ENCODE measurements at regions not wholly inside any gene's neighbourhood (a gene's known extent, or its start where the extent isn't known, plus 50 kb on each side); places are given as distances from the start of the nearest gene placed in this dataset.

DNA sequence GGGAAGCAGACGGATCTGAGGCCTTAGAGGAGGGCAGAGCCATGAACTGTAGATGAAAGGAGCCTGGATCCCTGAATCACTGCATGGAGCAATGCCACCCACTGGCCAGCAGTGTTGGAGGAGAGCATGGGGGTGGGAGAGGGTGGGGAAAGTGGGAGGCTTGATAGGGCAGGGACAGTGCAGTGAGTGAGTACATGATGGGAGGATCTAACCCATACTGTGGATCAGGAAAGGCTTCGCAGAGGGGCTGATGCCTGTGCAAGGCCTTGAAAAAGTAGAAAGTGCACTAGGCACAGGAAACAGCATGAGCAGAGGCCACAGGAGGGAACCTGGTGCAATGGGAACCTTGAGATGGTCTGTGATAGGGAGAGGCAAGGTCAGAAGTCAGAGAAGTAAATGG is 391.9 kb downstream of the PTPRU start:
- H3K27ac Mint-ChIP-seq: no peak overlapping the region
- H3K4me3 Mint-ChIP-seq: no peak overlapping the region
- peaks cover 19% of the 10 kb centered on the region for H3K4me1 Mint-ChIP-seq
- H3K9me3 Mint-ChIP-seq: no peaks in the 10 kb centered on the region
- H3K36me3 Mint-ChIP-seq (ENCODE audit: low read depth): no peaks in the 10 kb centered on the region
- peaks cover 9% of the 10 kb centered on the region for H3K27me3 Mint-ChIP-seq (ENCODE audit: low read depth)
- TF ChIP-seq CTCF (IDR thresholded peaks at IDR 0.05; ENCODE audit: unreplicated experiment in 3 of 3): no peak

DNA sequence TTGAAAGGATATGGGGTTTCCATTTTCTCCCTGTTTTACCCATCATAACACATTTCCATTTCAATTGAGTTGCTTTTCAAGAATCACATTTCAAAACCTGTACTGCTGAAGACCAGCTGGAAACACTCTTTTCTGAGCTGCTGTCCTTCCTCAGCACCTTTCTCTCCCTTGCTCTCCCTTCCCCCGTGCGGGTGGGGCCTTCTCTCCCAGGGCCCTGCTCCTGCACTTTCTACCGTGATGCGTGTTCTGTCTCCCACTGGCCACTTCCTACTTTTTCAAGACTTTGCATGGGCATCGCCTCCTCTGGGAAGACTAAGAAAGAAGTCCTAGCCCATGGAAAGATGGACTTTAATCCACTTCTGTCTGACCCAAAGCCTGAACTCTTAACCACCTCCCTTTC is 390.4 kb downstream of the PTPRU start:
- no peak overlapping the region for H3K4me3 Mint-ChIP-seq
- no peaks in the 10 kb centered on the region for H3K36me3 Mint-ChIP-seq (ENCODE audit: low read depth)
- peaks cover 18% of the 10 kb centered on the region for H3K4me1 Mint-ChIP-seq
- TF ChIP-seq CTCF (IDR thresholded peaks at IDR 0.05; ENCODE audit: unreplicated experiment in 3 of 3): no peak
- H3K9me3 Mint-ChIP-seq: no peaks in the 10 kb centered on the region
- peak overlapping the region in 1 of 3 experiments; percentile 3 for H3K27ac Mint-ChIP-seq
- peaks cover 5% of the 10 kb centered on the region for H3K27me3 Mint-ChIP-seq (ENCODE audit: low read depth)

DNA sequence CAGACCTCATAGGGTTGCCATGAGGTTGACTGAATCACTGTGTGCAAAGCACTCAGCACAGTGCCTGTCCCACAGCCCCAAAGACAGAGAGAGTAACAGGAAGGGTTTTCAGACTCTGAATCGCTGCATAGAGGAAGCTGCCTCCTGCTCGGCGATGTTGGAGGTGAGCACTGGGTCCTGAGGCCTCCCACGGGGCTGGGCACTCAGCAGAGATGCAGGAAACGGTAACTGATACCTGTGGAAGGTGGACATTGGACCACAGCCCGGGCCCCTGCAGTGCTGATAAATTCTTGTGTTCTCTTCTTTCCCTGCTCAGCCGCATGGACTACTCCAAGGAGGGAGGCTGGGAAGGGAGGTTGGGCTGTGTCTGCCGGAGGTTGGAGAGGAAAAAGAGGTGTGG is 389.7 kb downstream of the PTPRU start:
- TF ChIP-seq CTCF (IDR thresholded peaks at IDR 0.05; ENCODE audit: unreplicated experiment in 3 of 3): no peak
- Mint-ChIP-seq H3K36me3 (ENCODE audit: low read depth) (no peaks in the 10 kb centered on the region), H3K27me3 (ENCODE audit: low read depth) (peaks cover 5% of the 10 kb centered on the region), H3K4me3 (no peak overlapping the region), H3K27ac (no peak overlapping the region), H3K9me3 (no peaks in the 10 kb centered on the region), H3K4me1 (peaks cover 12% of the 10 kb centered on the region)

GRCh38 chr1:29625084-29625420 is 388.7 kb downstream of the PTPRU start:
- Mint-ChIP-seq H3K27ac (no peak overlapping the region), H3K4me3 (no peak overlapping the region), H3K4me1 (peaks cover 9% of the 10 kb centered on the region), H3K27me3 (ENCODE audit: low read depth) (peaks cover 5% of the 10 kb centered on the region), H3K9me3 (no peaks in the 10 kb centered on the region), H3K36me3 (ENCODE audit: low read depth) (no peaks in the 10 kb centered on the region)
- no peak for TF ChIP-seq CTCF (IDR thresholded peaks at IDR 0.05; ENCODE audit: unreplicated experiment in 3 of 3)

DNA sequence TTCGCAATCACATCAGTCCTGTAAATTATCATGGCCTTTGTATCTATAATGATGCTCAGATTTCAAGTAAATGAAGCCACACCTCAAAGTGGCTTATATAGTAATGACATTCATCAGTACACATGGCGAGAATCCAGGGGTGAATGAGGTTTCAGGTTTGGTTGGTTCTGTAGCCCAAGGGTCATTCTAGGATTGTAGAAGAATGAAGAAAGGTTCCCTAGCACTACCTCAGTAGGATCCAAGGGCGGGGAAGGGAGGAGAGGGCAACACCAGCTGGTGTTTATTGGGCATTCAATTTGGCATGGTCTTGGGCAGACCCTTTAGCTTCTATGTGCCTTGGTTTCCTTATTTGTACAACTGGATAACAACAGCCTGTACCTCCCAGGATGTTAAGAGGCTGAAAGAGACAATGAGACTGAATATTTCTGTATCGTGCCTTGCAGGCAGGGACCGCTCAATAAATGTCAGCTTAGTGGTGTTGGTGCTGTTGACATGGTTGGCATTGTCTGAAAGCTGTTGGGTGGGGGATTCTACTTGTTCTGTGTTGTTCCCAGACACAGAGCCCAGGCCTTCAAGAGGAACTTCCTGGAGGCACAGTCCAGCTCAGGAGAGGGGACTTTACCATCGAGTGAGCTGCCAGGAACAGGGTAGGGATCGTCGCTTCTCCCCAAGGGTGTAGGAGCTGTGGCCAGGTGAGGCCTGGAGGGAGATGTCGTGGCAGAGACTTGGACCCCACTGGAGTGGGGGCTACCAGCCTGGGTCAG is 388.2 kb downstream of the PTPRU start:
- Mint-ChIP-seq H3K36me3 (ENCODE audit: low read depth) (no peaks in the 10 kb centered on the region), H3K9me3 (no peaks in the 10 kb centered on the region), H3K4me3 (no peak overlapping the region), H3K27me3 (ENCODE audit: low read depth) (peaks cover 5% of the 10 kb centered on the region), H3K4me1 (peaks cover 9% of the 10 kb centered on the region), H3K27ac (no peak overlapping the region)
- TF ChIP-seq CTCF (IDR thresholded peaks at IDR 0.05; ENCODE audit: unreplicated experiment in 3 of 3): no peak

- no peaks in the 10 kb centered on the region for H3K9me3 Mint-ChIP-seq
- H3K4me3 Mint-ChIP-seq: no peak overlapping the region
- H3K36me3 Mint-ChIP-seq (ENCODE audit: low read depth): no peaks in the 10 kb centered on the region
- peaks cover 9% of the 10 kb centered on the region for H3K4me1 Mint-ChIP-seq
- no peak for TF ChIP-seq CTCF (IDR thresholded peaks at IDR 0.05; ENCODE audit: unreplicated experiment in 3 of 3)
- H3K27me3 Mint-ChIP-seq (ENCODE audit: low read depth): peaks cover 5% of the 10 kb centered on the region
- H3K27ac Mint-ChIP-seq: no peak overlapping the region
These were observed 387.2 kb downstream of the PTPRU start for GRCh38 chr1:29623501-29623900.
